ENCODE measurements at regions not wholly inside any gene's neighbourhood (a gene's known extent, or its start where the extent isn't known, plus 50 kb on each side); places are given as distances from the start of the nearest gene placed in this dataset.

DNA sequence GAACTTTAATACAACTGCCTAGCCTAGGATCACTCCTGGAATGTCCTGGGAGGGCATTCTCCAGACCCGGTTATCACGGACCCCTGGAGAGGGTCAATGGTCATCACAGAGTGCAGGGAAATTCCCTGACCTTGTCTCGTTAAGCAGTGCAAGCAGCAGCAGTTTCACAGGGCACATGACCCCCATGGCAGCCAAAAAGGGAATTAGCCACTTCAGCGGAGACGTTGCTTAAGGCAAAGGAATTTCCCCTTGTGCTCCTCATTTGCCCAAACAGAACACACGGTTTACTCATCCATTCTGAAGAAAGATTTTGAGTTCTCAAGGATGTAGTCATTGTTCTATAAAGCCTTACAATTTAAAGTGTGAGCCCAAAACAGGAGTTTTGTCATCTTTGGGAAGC is 260.3 kb downstream of the SNX13 start:
- ATAC-seq = peak; percentile 42
- no peak for DNase-seq (ENCODE audit: low spot score)

DNA sequence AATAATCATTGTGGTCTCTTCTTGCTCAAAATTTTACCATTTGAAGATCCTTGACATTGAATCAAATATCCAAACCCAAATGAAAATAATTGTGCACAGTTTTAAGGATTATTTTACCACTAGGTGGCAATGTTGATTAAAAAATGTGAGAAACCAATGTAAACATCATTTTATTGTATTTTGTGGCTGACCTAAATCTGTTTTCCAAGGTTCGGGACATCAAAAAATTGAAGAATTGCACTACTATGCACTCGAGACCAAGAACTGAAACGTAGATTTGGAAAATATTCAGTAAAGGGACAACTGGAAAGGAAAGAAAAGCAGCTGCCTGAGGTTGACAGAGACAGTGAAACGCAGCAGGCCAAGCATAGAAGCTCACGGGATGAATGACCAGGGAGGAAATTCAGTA is 259.3 kb downstream of the SNX13 start:
- ATAC-seq (peak; percentile 31), DNase-seq (ENCODE audit: low spot score) (no peak)

DNA sequence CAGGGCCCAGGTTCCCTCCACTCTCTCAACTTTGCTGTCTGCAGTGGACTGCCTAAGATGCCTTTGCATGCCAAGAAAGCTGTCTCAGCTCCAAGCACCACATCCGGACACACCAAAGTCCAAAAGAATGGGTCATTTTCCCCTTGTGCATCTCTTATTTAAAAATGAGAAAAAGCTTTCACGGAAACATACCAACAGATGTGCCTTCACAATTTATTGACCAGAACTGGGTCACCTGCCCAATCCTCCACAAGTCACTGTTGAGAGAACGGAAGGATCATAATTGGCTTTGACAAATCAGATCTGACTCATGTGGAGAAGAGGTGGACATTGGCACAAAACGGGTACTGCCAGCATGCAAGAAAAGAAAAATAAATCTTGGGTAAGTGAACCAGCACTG is 258.3 kb downstream of the SNX13 start:
- DNase-seq (ENCODE audit: low spot score) = no peak
- ATAC-seq = no peak

DNA sequence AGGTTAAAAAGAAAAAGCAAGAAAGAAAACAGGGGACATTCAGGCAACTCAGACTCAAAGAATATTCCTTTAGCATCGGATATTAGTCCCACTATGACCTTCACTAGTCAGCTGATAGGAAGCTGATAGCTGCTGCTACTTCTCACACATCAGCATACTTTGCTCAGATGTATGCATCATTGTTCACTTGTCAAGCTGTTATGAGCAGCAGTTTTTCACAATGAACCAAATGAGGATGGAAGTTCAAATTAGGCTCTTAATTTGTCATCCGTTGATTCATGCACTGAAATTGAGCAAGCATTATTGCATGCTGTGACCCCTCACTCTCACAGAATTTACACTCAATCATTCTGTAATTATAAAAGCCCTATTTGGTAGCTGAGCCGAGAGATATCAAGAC is 257.7 kb downstream of the SNX13 start:
- ATAC-seq = no peak
- DNase-seq (ENCODE audit: low spot score) = no peak

DNA sequence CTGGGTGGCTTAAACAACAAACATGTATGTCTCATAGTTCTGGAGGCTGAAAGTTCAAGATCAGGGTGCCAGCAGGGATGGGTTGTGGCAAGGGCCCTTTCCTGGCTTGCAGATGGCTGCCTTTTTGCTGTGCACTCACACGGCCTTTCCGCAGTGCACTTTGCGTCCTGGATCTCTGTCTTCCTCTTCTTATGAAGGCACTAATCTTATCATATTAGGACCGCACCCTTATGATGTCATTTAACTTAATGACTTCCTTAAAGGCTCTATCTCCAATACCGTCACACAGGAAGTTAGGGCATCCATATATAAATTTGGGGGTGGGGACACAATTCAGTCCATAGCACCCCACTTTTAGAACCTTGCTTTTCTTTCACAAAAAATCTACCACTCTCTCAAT is 255.2 kb downstream of the SNX13 start:
- no peak for DNase-seq (ENCODE audit: low spot score)
- no peak for ATAC-seq

DNA sequence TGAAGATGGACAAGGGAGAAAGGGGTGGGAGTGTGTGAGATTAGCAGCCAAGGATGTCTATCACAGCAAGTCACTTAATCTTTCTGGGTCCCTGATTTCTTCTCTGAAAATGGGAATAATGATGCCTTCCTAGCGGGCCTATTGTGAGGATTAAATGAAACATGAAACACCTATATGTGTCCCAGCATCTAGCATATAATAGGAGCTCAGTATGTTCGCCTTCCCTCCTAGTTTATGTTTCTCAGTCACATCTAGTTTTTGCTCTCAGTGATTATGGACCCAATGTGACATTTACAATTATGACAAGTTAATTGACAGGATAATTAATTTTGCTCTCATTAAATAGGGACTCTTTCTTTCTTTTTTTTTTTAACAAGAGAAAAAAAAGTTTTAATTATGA is 252.9 kb downstream of the SNX13 start:
- no peak for DNase-seq (ENCODE audit: low spot score)
- no peak for ATAC-seq

DNA sequence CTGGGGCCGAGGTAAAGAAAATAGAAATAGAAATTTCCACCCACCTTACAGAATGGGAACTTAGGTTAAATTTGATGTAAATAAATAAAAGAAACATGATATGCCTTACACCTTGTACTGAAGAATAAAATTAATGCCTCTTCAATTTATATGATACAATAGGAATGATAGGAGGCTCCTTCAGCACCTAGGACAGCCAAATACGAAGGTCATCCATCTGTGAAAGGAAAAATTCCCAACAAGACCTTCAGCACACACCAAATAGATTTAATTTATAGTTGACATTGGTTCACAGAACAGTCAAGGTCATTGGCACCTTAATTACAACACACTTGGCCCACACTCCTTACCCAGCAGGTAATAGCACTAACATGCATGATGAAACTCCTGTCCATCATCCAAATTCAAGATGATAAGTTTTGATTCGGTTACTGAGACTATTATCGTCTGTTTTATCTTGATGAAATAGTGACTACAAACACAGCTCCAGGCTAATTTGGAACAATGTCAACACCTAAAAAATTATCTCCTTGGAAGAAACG is 250.9 kb downstream of the SNX13 start:
- no peak for DNase-seq (ENCODE audit: low spot score)
- ATAC-seq = no peak

DNA sequence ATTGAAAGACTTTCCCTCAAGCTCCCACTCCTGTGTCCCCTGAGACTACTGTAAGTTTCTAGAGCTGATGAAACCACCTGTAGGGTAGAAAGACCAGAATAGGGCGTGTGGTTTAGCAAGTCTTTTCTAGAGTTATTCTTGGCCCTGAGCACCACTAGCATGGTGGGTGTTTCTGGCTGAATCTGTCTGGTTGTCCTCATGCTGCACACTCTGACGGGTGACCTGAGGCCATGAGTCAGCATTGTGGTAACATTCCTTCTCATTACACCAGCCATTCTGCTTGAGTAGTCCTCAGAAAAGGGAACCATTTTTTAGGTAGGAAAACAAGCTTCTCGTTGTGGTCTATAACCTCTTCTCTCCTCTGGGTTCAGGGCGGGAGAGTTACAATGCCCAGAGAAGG is 250.3 kb downstream of the SNX13 start:
- DNase-seq (ENCODE audit: low spot score) (no peak), ATAC-seq (no peak)

DNA sequence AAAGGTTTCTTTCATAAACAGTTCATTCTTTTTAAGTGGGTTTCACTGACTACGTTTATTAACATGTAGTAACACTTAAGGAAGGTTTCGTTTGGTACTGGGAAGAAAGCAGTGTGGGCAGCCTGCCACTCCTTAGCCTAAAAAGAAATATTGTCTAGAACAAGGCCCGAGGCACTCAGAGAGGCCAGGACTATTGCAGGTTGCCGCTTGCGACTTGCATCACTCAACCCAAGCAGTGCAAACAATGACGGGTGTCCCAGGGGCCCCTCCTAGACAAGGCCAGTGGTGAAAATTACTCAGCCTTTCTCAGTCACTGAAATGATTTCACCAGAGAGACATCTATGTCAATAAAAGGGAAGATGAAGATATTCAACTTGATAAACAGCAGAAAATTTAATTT is 243.9 kb downstream of the SNX13 start:
- ATAC-seq (no peak), DNase-seq (ENCODE audit: low spot score) (no peak)

DNA sequence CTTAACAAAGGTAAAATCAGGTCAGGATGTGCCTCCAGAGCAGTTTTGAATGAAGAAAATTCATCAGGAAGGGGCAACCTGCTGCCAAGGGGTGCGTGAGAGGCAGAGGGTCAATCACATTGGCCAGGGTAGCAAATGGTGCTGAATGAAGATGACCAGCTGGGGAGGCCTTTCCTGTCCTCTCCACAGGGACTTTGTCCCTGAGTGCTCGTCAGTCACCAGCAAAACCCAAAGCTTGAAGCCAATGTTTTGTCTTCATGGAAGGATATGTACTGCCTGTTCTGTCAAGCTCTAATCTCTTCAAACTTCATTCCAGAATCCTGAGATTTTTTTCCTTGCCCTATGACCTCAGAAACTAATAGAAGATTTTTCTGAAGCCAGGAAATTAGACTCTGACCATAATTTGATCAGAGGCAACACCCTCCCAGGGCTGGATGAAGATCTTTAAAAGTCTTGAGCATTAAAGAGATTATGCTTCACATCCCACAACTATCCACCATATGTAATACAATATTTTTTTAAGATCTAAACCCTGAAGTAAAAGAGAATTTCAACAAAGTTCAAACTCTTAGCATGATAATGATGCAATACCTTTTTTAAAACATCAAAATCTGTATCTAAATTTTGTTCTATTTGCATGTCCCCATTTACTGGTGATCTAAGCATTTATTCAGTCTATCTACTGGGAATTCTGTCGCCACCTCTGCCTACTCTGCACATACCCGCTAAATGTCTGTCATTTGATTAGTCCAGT is 243.0 kb downstream of the SNX13 start:
- DNase-seq (ENCODE audit: low spot score) = no peak
- no peak for ATAC-seq

DNA sequence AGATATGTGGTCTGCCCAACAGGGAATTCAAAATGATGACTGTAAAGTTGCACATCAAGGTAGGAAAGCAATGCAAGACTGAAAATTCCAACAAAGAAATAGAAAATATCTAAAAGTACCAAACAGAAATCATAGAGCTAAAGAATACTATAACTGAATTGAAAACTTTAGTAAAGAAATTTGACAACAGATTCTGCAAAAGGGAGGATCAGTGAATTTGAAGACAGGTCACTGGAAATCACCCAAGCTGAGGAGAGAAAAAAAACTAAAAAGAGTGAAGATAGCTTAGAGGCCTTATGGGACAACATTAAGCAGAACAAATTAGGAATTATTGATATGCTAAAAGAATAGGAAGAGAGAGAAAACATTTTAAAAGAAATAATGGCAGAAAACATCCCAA is 240.6 kb downstream of the SNX13 start:
- ATAC-seq = no peak
- no peak for DNase-seq (ENCODE audit: low spot score)

DNA sequence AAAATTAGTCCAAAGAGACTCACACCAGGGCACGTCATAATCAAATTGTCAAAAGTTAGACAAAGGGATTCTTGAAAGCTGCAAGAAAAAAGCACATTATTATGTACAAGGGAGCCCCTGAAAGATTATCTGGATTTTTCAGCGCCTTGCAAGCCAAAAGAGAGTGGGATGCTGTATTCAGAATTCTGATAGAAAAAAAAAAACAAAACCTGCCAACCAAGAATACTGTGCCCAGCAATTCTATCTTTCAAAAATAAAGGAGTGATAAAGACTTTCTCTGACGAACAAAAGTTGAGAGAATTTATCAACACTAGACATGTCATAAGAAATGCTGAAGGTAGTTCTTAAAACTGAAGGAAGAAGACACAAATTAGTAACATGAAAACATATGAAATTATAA is 240.2 kb downstream of the SNX13 start:
- DNase-seq (ENCODE audit: low spot score) (no peak), ATAC-seq (no peak)

DNA sequence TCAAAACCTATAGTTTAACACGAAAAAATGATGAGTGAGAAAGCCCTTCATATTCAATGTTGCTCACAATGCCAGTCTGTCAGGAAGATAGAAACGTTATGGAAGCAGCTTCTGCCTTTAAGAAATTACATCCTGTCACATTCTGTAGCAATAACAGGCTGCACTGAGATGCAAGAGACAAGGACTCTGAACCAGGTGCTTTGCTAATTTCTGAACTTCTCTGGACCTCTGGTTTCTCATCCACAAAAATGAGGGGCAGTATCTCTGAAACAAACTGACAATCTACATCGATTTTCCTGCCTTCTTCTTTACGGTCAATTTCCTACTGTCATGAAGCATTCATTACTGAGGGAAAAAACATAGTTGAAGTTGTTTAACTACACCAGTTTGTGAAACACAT is 234.0 kb downstream of the SNX13 start:
- ATAC-seq (no peak), DNase-seq (ENCODE audit: low spot score) (no peak)

DNA sequence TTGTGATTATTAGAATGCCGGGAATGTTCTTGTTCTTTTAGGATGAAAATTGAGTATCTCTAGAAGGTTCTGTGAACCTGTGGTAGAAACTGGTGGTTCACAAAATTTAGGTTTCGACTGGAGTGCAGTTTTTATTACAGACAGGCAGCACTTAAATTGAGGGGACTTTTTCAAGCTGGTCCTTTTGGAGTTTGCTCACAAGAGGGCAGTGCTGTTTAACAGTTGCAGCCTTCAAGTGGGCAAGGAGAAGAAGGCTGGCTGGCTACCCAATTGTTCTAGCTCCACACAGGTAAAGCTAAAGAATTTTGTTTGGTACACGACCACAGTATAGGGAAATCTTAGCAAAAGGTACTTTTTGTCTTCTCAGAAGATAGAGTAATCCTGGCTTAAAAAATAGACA is 233.6 kb downstream of the SNX13 start:
- DNase-seq (ENCODE audit: low spot score) (peak; percentile 51), ATAC-seq (peak; percentile 90)

DNA sequence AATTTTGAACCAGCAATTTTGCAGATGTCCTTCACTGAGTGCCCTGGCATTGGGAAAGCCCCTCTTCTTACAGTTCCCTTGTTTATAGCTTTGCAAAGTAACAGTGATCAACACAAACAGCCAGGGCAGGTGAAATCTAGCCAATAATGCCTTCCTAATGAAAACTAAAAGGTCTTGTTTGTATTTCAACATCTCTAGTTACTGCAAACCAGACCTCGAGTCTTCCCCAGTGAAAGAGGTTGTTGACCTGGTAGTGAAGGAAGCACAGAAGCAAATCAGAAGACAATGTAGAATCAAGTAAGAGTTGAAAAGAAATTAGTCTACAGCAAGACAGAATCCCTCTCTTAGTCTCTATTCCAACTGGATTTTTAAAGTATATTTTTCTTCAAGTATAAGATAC is 231.2 kb downstream of the SNX13 start:
- DNase-seq (ENCODE audit: low spot score) = no peak

DNA sequence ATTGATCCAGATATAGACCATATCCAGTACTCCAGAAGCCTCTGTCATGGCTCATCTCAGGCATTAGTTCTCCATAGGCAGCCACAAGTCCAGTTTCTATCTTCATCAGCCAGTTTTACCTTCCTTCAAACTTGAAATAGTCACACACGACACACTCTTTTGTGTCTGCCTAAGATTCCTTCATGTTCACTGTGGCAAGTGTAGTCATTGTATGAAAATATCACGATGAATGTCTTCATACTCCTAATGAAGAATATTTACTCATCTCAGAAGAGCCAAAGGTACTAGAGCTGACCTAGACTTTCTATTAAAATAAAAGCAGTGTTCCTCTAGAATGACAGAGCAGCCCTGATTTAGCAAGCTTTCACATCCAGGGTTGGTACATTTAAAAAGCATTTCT is 230.7 kb downstream of the SNX13 start:
- DNase-seq (ENCODE audit: low spot score) = no peak
- ATAC-seq = no peak

More for the DNA sequence above, 231.2 kb downstream of the SNX13 start:
- ATAC-seq = peak; percentile 63

DNA sequence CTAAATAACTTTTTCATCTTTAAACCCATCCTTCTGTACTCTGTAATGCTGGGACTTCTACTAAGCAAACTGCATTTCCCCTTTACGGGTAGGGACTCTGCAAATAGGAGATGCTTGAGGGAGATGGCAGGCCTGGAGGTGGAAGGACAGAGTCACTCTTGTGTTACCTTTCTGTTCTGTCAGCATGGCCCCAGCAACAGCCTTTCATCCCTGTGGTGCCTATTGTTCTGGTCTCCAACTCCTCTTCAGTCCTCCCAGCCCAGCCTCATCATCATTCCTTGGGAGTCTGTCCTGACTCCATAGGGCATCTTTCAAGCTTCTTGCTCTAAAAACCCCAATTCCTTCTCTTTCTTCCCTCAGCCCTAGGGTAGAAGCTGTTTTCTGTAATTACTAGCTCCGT is 230.0 kb downstream of the SNX13 start:
- ATAC-seq = no peak
- no peak for DNase-seq (ENCODE audit: low spot score)

DNA sequence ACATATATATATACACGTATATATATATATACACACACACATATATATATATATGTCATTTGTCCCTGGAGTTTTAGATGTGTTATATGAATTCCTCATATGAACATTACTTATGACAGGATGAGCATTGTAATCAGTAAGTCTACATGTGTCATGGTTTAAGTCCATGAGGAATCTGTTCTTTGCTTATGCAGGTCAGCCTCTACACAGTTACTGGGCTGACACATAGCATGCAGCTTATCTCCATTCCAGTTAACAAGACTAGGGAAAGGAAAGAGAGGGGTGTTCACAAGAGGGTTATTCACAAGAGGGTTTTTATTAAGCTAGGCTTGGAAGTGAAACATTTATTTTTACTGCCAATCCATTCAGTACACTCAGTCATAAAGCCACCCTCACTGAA is 226.7 kb downstream of the SNX13 start:
- DNase-seq (ENCODE audit: low spot score) (no peak), ATAC-seq (no peak)

DNA sequence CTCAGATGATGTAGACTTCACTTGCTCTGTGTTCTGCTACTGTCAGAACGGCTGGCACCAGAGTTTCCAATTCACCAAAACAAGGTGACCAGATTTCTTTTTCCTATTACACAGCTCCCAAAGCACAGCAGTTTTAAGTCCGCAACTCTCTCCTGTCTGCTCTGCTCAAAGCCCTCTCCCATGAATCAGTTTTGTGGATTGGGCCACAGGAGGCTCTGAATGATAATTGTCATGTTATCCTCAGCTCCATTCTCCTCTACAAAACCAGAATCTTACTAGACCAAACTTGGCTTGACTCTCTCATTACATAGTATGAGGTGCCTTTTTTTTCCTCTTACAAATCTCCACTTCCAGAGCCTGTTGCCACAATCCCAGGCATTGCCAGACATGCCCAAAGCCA is 223.5 kb downstream of the SNX13 start:
- ATAC-seq (no peak), DNase-seq (ENCODE audit: low spot score) (no peak)

DNA sequence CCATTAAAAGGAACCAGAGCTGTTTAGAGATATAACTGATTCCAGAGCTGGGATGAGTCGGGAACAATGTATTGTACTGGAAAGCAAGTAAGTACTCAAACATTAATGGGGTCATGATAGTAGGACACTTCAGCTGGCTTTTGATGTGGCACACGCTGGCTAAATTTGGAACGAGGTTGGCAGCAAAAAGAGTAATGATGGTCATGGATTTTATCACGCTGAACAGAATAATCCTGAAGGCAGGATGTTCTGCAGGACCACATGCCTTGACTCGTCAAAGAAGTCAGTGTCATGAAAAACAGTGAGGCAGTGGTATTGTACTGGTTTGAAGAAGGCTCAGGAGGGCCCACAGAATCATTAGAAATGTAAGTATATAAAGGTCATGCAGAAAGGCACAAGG is 220.3 kb downstream of the SNX13 start:
- no peak for ATAC-seq
- no peak for DNase-seq (ENCODE audit: low spot score)

DNA sequence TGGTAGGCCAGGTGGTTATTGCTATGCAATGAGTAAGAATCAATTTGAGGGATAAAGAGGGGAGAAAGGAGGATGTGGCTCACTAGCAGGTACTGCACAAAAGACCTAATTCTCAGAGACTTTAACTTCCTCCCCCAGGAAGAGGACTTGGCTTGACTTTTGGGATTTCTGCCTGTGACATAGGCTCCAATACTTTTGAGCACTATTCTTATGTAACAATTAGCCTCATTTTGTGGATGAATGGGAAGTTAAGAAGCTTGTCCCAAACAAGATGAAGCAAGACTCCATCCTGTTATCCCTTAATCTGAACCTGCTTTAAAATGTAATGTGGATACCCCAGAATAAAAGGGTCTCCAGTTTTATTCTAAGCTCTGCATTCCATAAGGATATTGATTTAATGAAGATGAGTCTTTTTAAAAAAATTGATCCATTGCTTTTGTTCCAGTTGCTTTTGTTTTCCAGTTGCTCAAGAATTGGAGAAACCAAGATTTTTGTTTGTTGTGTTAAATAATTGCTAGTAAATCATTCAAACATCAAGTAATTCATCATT is 218.5 kb downstream of the SNX13 start:
- DNase-seq (ENCODE audit: low spot score) = no peak
- ATAC-seq = no peak

DNA sequence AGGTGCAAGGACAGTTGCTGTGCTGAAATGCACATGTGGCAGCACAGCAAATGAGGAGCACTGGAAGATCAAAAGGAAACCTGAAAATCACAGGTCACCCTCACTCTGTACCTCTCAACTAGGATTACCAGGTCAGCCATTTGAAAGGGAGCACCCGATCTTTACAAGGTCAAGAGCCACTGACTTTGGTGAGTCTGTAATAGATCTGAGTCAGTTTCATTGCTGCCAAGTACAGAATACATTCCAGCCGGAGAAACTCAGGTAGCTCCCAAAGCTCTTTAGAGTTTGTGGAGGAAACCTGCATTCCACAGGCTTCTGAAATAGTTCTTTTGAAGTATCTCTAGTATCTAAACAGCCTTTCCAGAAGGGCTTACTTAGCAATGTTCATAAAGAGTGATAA is 217.5 kb downstream of the SNX13 start:
- no peak for ATAC-seq
- DNase-seq (ENCODE audit: low spot score) = no peak

DNA sequence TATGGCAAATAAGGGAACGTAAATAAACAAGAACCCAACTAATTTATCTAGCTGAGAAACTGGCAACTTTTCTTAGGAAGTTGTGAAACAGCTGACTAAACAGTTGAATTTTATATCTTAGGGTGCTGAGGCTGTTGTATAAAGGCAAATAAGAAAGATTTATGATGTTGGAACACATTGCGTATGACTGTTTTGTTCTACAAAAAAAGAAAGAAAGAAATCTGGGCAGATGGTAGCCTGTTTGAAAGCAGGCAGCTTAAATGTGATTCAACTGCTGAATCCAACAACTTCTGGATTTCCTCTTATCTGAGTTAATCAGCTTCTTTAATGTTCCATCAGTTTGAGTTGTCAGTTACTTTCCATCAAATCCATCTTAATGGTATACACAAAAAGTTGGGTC is 214.5 kb downstream of the SNX13 start:
- DNase-seq (ENCODE audit: low spot score) (no peak), ATAC-seq (no peak)
